ENCODE measurements at regions not wholly inside any gene's neighbourhood (a gene's known extent, or its start where the extent isn't known, plus 50 kb on each side); places are given as distances from the start of the nearest gene placed in this dataset.

DNA sequence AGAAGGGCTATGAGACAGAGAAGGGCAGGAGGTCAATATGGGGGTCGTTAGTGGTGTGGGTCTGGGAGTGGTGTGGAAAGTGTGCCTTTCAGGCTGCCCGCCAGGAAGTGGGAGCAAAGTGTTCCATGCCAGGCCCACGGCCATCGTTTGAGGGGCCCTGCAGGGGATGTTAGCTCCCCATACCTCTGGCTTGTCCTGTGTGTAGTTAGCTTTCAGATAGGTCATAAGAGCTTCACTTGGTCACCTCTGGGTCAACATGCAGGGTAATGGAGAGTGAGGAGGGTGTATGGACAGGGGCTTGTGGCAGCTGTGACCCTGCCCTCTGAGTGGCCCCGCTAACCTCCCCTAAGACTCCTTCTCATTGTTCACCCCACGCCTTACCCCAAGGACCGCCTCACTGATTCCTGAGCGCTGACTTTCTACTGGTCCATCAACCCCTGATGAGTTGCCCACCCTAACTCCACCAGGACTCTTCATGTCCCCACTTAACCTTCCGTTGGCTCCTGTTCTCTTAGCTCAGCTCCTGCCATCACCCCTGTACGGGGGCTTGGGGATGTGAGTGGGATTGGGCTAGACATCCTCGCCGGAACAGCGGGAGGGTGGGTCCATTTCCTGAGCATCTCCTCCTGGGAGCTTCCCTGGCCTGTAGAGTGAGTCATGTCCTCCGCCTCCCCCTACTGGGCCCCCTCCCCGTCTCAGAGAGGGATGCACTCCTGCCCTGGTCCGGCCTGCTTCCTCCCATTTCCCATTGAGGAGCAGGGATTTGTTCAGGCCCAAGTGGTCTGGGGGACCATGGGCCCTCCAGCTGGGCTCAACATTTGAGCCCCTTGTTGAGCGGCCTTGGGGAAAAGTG lies 125.7 kb downstream of the FGF18 start:
- TF ChIP-seq, protein P1, sequence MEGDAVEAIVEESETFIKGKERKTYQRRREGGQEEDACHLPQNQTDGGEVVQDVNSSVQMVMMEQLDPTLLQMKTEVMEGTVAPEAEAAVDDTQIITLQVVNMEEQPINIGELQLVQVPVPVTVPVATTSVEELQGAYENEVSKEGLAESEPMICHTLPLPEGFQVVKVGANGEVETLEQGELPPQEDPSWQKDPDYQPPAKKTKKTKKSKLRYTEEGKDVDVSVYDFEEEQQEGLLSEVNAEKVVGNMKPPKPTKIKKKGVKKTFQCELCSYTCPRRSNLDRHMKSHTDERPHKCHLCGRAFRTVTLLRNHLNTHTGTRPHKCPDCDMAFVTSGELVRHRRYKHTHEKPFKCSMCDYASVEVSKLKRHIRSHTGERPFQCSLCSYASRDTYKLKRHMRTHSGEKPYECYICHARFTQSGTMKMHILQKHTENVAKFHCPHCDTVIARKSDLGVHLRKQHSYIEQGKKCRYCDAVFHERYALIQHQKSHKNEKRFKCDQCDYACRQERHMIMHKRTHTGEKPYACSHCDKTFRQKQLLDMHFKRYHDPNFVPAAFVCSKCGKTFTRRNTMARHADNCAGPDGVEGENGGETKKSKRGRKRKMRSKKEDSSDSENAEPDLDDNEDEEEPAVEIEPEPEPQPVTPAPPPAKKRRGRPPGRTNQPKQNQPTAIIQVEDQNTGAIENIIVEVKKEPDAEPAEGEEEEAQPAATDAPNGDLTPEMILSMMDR (conservative IDR thresholded peaks at IDR 0.05; ENCODE audit: low read depth, low read length), result no peak
- TF ChIP-seq POLR2A (IDR thresholded peaks at IDR 0.05; ENCODE audit: low read depth, low read length), result no peak
- no peak for TF ChIP-seq RFX5 (IDR thresholded peaks at IDR 0.05; ENCODE audit: low read depth, low read length)
- no peak for TF ChIP-seq RAD21 (IDR thresholded peaks at IDR 0.05; ENCODE audit: low read length)
- TF ChIP-seq MXI1 (IDR thresholded peaks at IDR 0.05; ENCODE audit: borderline replicate concordance, low read depth, low read length), result no peak
- TF ChIP-seq RCOR1 (IDR thresholded peaks at IDR 0.05; ENCODE audit: insufficient replicate concordance, low read length), result no peak
- no peak for TF ChIP-seq FOS (IDR thresholded peaks at IDR 0.05; ENCODE audit: low read depth, low read length)
- TF ChIP-seq, protein P2, sequence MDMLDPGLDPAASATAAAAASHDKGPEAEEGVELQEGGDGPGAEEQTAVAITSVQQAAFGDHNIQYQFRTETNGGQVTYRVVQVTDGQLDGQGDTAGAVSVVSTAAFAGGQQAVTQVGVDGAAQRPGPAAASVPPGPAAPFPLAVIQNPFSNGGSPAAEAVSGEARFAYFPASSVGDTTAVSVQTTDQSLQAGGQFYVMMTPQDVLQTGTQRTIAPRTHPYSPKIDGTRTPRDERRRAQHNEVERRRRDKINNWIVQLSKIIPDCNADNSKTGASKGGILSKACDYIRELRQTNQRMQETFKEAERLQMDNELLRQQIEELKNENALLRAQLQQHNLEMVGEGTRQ (IDR thresholded peaks at IDR 0.05; ENCODE audit: low read depth, low read length), result no peak
